HEK293 (cell line): ENCODE measurements at regions not wholly inside any gene's neighbourhood (a gene's known extent, or its start where the extent isn't known, plus 50 kb on each side); places are given as distances from the start of the nearest gene placed in this dataset.

Experiments used
- CTCF ChIA-PET: fragments of 350-600 bp; formaldehyde crosslinking; extraction: SDS; loops from one replicate; lab custom pipeline; 2021; ENCODE audit warnings: antibody characterized with exemption; lab: Yijun Ruan, JAX
- POLR2A ChIA-PET: fragments of 300-600 bp; formaldehyde crosslinking; extraction: SDS; loops from one replicate; lab custom pipeline; 2020; ENCODE audit warnings: antibody characterized with exemption, inconsistent platforms; lab: Yijun Ruan, JAX
- H3K27ac ChIP-seq: fragments of 200-500 bp; sonication (Bioruptor generic); 2 replicates; pipeline ENCODE4 v1.5.1; 2014; ENCODE audit warnings: low read depth, low read length, control low read depth, inconsistent platforms; ENCODE audit errors: extremely low read depth
- H3K36me3 ChIP-seq, 2 experiments: fragments of 200-500 bp in 1 of 2; sonication (Bioruptor generic) in 1 of 2; 1 replicate in 1 of 2; 2 replicates in 1 of 2; pipeline ENCODE4 v1.5.1; 2014 to 2017; ENCODE audit warnings: inconsistent platforms in 2 of 2, low read length in 2 of 2; ENCODE audit not compliant: control insufficient read depth in 2 of 2, insufficient read depth in 1 of 2
- H3K4me1 ChIP-seq: fragments of 200-500 bp; sonication (Bioruptor generic); 2 replicates; pipeline ENCODE4 v1.5.1; 2014; ENCODE audit warnings: mild to moderate bottlenecking, low read length, inconsistent platforms; ENCODE audit not compliant: control insufficient read depth, insufficient read depth
- H3K4me3 ChIP-seq: 2 replicates; pipeline ENCODE4 v1.5.1; 2011; ENCODE audit warnings: low read depth, mild to moderate bottlenecking, control low read depth, low read length, moderate library complexity
- H3K9me3 ChIP-seq: fragments of 200-500 bp; sonication (Bioruptor generic); 2 replicates; pipeline ENCODE4 v1.5.1; 2014; ENCODE audit warnings: low read depth, low read length, inconsistent platforms; ENCODE audit not compliant: control insufficient read depth, insufficient read depth
- KLF9 ChIP-seq: fragments of 450-650 bp; formaldehyde crosslinking; IDR thresholded peaks from 2 replicates; pipeline ENCODE4 v1.5.1; 2016; ENCODE audit warnings: missing biosample characterization, missing genetic modification characterization, low read depth
- SP3 ChIP-seq: fragments of 450-650 bp; formaldehyde crosslinking; IDR thresholded peaks from 2 replicates; pipeline ENCODE4 v1.5.1; 2016; ENCODE audit warnings: missing biosample characterization, missing genetic modification characterization
- TCF7L2 ChIP-seq: IDR thresholded peaks from 2 replicates; pipeline ENCODE4 v1.6.1; 2011; ENCODE audit warnings: low read depth, mild to moderate bottlenecking, inconsistent platforms, low read length, moderate library complexity, borderline replicate concordance
- ZBTB7A ChIP-seq: fragments of 450-650 bp; formaldehyde crosslinking; IDR thresholded peaks from 2 replicates; pipeline ENCODE4 v1.5.1; 2016; ENCODE audit warnings: low read depth, missing biosample characterization, missing genetic modification characterization
- ZNF133 ChIP-seq: fragments of 450-650 bp; formaldehyde crosslinking; IDR thresholded peaks from 2 replicates; pipeline ENCODE4 v1.5.1; 2016; ENCODE audit warnings: missing biosample characterization, missing genetic modification characterization
- ZNF174 ChIP-seq: fragments of 450-650 bp; formaldehyde crosslinking; IDR thresholded peaks from 2 replicates; pipeline ENCODE4 v1.5.0; 2017; ENCODE audit warnings: missing biosample characterization, mild to moderate bottlenecking, missing genetic modification characterization
- ZNF19 ChIP-seq: fragments of 450-650 bp; formaldehyde crosslinking; IDR thresholded peaks from 2 replicates; pipeline ENCODE4; 2016; ENCODE audit warnings: missing biosample characterization, missing genetic modification characterization, low read depth
- ZNF24 ChIP-seq: fragments of 450-650 bp; formaldehyde crosslinking; IDR thresholded peaks from 2 replicates; pipeline ENCODE4 v1.5.1; 2016; ENCODE audit warnings: missing biosample characterization, missing genetic modification characterization
- ZNF248 ChIP-seq: fragments of 450-650 bp; formaldehyde crosslinking; IDR thresholded peaks from 2 replicates; pipeline ENCODE4 v1.5.1; 2017; ENCODE audit warnings: missing biosample characterization, missing genetic modification characterization
- ZNF416 ChIP-seq: fragments of 450-650 bp; formaldehyde crosslinking; IDR thresholded peaks from 2 replicates; pipeline ENCODE4 v1.5.1; 2016; ENCODE audit warnings: missing biosample characterization, missing genetic modification characterization
- ZNF423 ChIP-seq: fragments of 450-650 bp; formaldehyde crosslinking; IDR thresholded peaks from 2 replicates; pipeline ENCODE4 v1.5.1; 2016; ENCODE audit warnings: missing biosample characterization, missing genetic modification characterization
- ZNF530 ChIP-seq: fragments of 450-650 bp; formaldehyde crosslinking; IDR thresholded peaks from 2 replicates; pipeline ENCODE4 v1.5.1; 2016; ENCODE audit warnings: low read depth, missing biosample characterization, missing genetic modification characterization
- ZNF555 ChIP-seq: fragments of 450-650 bp; formaldehyde crosslinking; conservative IDR thresholded peaks from 2 replicates; pipeline ENCODE4 v1.5.1; 2017; ENCODE audit warnings: missing biosample characterization, mild to moderate bottlenecking, missing genetic modification characterization, inconsistent platforms
- ZNF596 ChIP-seq: fragments of 450-650 bp; IDR thresholded peaks from 2 replicates; pipeline ENCODE4 v1.5.0; 2018; ENCODE audit warnings: missing biosample characterization, mild to moderate bottlenecking, missing genetic modification characterization, moderate library complexity
- ZNF610 ChIP-seq: fragments of 450-650 bp; formaldehyde crosslinking; IDR thresholded peaks from 2 replicates; pipeline ENCODE4 v1.5.1; 2016; ENCODE audit warnings: missing biosample characterization, missing genetic modification characterization, borderline replicate concordance
- ZNF623 ChIP-seq: fragments of 450-650 bp; formaldehyde crosslinking; IDR thresholded peaks from 2 replicates; pipeline ENCODE4 v1.5.1; 2016; ENCODE audit warnings: missing biosample characterization, missing genetic modification characterization
- ZNF626 ChIP-seq: fragments of 450-650 bp; sonication (Bioruptor Pico); formaldehyde crosslinking; IDR thresholded peaks from 2 replicates; pipeline ENCODE4 v1.5.1; 2018; ENCODE audit warnings: missing biosample characterization, missing genetic modification characterization, inconsistent platforms
- ZNF704 ChIP-seq: fragments of 450-650 bp; formaldehyde crosslinking; IDR thresholded peaks from 2 replicates; pipeline ENCODE4 v1.5.1; 2016; ENCODE audit warnings: missing biosample characterization, missing genetic modification characterization
- ZNF768 ChIP-seq: fragments of 450-650 bp; formaldehyde crosslinking; IDR thresholded peaks from 2 replicates; pipeline ENCODE4 v1.5.1; 2018; ENCODE audit warnings: missing biosample characterization, mild to moderate bottlenecking, missing genetic modification characterization
- TF ChIP-seq, protein P1 (sequence below): fragments of 450-650 bp; formaldehyde crosslinking; IDR thresholded peaks from 2 replicates; pipeline ENCODE4 v1.5.1; 2016; ENCODE audit warnings: missing biosample characterization, missing genetic modification characterization
- TF ChIP-seq, protein P2 (sequence below): fragments of 450-650 bp; formaldehyde crosslinking; IDR thresholded peaks from 2 replicates; pipeline ENCODE4 v1.5.1; 2016; ENCODE audit warnings: missing biosample characterization, missing genetic modification characterization
- TF ChIP-seq, protein P3 (sequence below): fragments of 450-650 bp; formaldehyde crosslinking; IDR thresholded peaks from 2 replicates; pipeline ENCODE4 v1.5.1; 2016; ENCODE audit warnings: missing biosample characterization, missing genetic modification characterization, low read depth
- TF ChIP-seq, protein P4 (sequence below): fragments of 450-650 bp; formaldehyde crosslinking; IDR thresholded peaks from 2 replicates; pipeline ENCODE4 v1.5.0; 2017; ENCODE audit warnings: missing biosample characterization, missing genetic modification characterization, borderline replicate concordance

DNA sequence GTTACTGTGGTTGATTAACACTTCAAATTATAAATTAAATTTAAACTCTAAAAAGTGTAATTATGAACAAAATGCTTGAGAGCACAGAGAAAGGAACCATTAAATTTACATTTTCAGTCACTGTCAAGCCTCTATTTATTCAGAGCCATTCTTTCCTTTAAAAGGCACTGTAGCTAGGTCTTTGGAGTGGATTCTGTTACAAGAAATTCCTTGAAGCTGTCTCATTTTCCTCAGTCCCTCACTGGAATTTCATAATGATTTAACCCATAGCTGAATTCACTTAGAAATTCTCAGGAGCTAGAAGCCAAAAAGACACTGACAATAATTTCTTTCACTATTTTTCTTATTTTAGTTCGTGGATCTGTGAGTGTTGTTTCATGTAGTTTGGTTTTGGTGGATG, 81.2 kb upstream of the TCF12 start:
- Histone ChIP-seq H3K36me3 (no peaks in the 10 kb centered on the region), H3K4me3 (no peak overlapping the region), H3K27ac (no peak overlapping the region), H3K4me1 (no peaks in the 10 kb centered on the region), H3K9me3 (no peaks in the 10 kb centered on the region)
- CTCF ChIA-PET, result no interaction called here
- no peak for TF ChIP-seq ZNF19 (tag by site-specific recombination)
- TF ChIP-seq, protein P1, sequence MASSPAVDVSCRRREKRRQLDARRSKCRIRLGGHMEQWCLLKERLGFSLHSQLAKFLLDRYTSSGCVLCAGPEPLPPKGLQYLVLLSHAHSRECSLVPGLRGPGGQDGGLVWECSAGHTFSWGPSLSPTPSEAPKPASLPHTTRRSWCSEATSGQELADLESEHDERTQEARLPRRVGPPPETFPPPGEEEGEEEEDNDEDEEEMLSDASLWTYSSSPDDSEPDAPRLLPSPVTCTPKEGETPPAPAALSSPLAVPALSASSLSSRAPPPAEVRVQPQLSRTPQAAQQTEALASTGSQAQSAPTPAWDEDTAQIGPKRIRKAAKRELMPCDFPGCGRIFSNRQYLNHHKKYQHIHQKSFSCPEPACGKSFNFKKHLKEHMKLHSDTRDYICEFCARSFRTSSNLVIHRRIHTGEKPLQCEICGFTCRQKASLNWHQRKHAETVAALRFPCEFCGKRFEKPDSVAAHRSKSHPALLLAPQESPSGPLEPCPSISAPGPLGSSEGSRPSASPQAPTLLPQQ (tag by site-specific recombination), result no peak
- TF ChIP-seq ZNF555 (tag by site-specific recombination), result no peak
- TF ChIP-seq ZNF24 (tag by site-specific recombination), result no peak
- no peak for TF ChIP-seq ZNF416
- TF ChIP-seq ZNF530 (tag by site-specific recombination), result no peak
- TF ChIP-seq, protein P2, sequence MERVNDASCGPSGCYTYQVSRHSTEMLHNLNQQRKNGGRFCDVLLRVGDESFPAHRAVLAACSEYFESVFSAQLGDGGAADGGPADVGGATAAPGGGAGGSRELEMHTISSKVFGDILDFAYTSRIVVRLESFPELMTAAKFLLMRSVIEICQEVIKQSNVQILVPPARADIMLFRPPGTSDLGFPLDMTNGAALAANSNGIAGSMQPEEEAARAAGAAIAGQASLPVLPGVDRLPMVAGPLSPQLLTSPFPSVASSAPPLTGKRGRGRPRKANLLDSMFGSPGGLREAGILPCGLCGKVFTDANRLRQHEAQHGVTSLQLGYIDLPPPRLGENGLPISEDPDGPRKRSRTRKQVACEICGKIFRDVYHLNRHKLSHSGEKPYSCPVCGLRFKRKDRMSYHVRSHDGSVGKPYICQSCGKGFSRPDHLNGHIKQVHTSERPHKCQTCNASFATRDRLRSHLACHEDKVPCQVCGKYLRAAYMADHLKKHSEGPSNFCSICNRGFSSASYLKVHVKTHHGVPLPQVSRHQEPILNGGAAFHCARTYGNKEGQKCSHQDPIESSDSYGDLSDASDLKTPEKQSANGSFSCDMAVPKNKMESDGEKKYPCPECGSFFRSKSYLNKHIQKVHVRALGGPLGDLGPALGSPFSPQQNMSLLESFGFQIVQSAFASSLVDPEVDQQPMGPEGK (tag by site-specific recombination), result no peak
- TF ChIP-seq TCF7L2, result no peak
- TF ChIP-seq ZNF704 (tag by site-specific recombination), result no peak
- TF ChIP-seq, protein P3, sequence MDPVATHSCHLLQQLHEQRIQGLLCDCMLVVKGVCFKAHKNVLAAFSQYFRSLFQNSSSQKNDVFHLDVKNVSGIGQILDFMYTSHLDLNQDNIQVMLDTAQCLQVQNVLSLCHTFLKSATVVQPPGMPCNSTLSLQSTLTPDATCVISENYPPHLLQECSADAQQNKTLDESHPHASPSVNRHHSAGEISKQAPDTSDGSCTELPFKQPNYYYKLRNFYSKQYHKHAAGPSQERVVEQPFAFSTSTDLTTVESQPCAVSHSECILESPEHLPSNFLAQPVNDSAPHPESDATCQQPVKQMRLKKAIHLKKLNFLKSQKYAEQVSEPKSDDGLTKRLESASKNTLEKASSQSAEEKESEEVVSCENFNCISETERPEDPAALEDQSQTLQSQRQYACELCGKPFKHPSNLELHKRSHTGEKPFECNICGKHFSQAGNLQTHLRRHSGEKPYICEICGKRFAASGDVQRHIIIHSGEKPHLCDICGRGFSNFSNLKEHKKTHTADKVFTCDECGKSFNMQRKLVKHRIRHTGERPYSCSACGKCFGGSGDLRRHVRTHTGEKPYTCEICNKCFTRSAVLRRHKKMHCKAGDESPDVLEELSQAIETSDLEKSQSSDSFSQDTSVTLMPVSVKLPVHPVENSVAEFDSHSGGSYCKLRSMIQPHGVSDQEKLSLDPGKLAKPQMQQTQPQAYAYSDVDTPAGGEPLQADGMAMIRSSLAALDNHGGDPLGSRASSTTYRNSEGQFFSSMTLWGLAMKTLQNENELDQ, result no peak
- no peak for TF ChIP-seq ZNF623 (tag by site-specific recombination)
- TF ChIP-seq ZNF626, result no peak
- TF ChIP-seq ZNF423 (tag by site-specific recombination), result no peak
- no peak for TF ChIP-seq ZNF596 (tag by site-specific recombination)
- TF ChIP-seq ZBTB7A (tag by site-specific recombination), result no peak
- no peak for TF ChIP-seq KLF9 (tag by site-specific recombination)
- TF ChIP-seq ZNF133 (tag by site-specific recombination), result no peak
- TF ChIP-seq SP3 (tag by site-specific recombination), result no peak
- POLR2A ChIA-PET, result no interaction called here

DNA sequence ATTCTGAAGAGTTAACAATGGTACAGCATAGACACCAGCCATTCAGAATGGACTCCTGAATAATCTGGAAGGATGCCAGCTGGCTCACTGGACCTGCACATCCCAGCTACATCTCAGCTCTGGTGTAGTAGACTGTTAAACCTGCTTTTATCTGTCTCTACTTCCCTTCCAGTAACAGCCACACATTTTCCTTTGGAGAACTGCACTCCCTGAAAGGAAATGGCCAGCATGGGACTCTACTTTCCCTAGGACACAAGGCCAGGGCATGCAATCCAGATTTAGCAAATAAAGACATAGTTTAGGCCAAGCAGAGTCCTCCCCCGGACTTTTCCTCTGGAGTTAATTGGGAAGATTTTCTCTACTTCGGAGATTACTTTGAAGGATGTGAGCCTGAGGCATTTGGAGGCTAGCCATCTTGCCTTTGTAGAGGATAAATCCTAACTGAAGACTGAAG, 82.7 kb upstream of the TCF12 start:
- Histone ChIP-seq H3K4me3 (no peak overlapping the region), H3K4me1 (no peaks in the 10 kb centered on the region), H3K27ac (no peak overlapping the region), H3K36me3 (no peaks in the 10 kb centered on the region), H3K9me3 (no peaks in the 10 kb centered on the region)
- ChIA-PET CTCF (interaction anchor here (0.8 kb wide), 1 partner anchor 12 kb away, joined by 3 read pairs; no protein-coding TSS in a partner anchor), POLR2A (no interaction called here)
- TF ChIP-seq, protein P4, sequence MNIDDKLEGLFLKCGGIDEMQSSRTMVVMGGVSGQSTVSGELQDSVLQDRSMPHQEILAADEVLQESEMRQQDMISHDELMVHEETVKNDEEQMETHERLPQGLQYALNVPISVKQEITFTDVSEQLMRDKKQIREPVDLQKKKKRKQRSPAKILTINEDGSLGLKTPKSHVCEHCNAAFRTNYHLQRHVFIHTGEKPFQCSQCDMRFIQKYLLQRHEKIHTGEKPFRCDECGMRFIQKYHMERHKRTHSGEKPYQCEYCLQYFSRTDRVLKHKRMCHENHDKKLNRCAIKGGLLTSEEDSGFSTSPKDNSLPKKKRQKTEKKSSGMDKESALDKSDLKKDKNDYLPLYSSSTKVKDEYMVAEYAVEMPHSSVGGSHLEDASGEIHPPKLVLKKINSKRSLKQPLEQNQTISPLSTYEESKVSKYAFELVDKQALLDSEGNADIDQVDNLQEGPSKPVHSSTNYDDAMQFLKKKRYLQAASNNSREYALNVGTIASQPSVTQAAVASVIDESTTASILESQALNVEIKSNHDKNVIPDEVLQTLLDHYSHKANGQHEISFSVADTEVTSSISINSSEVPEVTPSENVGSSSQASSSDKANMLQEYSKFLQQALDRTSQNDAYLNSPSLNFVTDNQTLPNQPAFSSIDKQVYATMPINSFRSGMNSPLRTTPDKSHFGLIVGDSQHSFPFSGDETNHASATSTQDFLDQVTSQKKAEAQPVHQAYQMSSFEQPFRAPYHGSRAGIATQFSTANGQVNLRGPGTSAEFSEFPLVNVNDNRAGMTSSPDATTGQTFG (tag by site-specific recombination), result no peak
- TF ChIP-seq ZNF248 (tag by site-specific recombination) (no peak), ZNF610 (tag by site-specific recombination) (no peak), ZNF768 (tag by site-specific recombination) (no peak), ZNF530 (tag by site-specific recombination) (no peak), ZNF174 (tag by site-specific recombination) (no peak)
